Mammary epithelial cell (primary cell): ENCODE measurements at regions not wholly inside any gene's neighbourhood (a gene's known extent, or its start where the extent isn't known, plus 50 kb on each side); places are given as distances from the start of the nearest gene placed in this dataset.

ENCODE experiments used
- EZH2 ChIP-seq: IDR thresholded peaks from 2 replicates; pipeline ENCODE4 v1.6.1; 2012; ENCODE audit warnings: low read length, inconsistent platforms, borderline replicate concordance
- TF ChIP-seq, protein P1 (sequence below), 2 donors: IDR thresholded peaks in 1 of 2; conservative IDR thresholded peaks in 1 of 2; 2 replicates each; pipeline ENCODE4 v1.5.1; 2011 to 2012; ENCODE audit warnings: inconsistent platforms in 2 of 2, low read length in 2 of 2, mild to moderate bottlenecking in 2 of 2, control low read depth in 1 of 2, low read depth in 1 of 2; ENCODE audit not compliant: insufficient read depth in 1 of 2; ENCODE audit errors: extremely low read depth in 1 of 2

GRCh38 chr4:96305030-96305429 is 465.1 kb downstream of the PDHA2 start:
- TF ChIP-seq, protein P1, sequence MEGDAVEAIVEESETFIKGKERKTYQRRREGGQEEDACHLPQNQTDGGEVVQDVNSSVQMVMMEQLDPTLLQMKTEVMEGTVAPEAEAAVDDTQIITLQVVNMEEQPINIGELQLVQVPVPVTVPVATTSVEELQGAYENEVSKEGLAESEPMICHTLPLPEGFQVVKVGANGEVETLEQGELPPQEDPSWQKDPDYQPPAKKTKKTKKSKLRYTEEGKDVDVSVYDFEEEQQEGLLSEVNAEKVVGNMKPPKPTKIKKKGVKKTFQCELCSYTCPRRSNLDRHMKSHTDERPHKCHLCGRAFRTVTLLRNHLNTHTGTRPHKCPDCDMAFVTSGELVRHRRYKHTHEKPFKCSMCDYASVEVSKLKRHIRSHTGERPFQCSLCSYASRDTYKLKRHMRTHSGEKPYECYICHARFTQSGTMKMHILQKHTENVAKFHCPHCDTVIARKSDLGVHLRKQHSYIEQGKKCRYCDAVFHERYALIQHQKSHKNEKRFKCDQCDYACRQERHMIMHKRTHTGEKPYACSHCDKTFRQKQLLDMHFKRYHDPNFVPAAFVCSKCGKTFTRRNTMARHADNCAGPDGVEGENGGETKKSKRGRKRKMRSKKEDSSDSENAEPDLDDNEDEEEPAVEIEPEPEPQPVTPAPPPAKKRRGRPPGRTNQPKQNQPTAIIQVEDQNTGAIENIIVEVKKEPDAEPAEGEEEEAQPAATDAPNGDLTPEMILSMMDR (conservative IDR thresholded peaks at IDR 0.05 in 1 of 2, IDR thresholded peaks at IDR 0.05 in 1 of 2; ENCODE audit: extremely low read depth in 1 of 2, insufficient read depth in 1 of 2, low read depth in 1 of 2, low read length in 2 of 2) = no peak
- TF ChIP-seq EZH2 = no peak
